Chondrocyte (in vitro differentiated cells): ENCODE measurements at regions not wholly inside any gene's neighbourhood (a gene's known extent, or its start where the extent isn't known, plus 50 kb on each side); places are given as distances from the start of the nearest gene placed in this dataset.
"Not testable (repeated sequence)": the region's sequence is repeated elsewhere in the genome, so short reads cannot be mapped to it uniquely, and the experiment has no call there.

Experiments used
- DNase-seq: peaks from one replicate; pipeline ENCODE4 v3.0.0; 2021; ENCODE audit warnings: mixed read lengths, low spot score
- H3K27ac Mint-ChIP-seq: one replicate; pipeline ENCODE4 v1.8.0; 2021; ENCODE audit warnings: mild to moderate bottlenecking, moderate library complexity, mixed read lengths; ENCODE audit not compliant: unreplicated experiment
- H3K27me3 Mint-ChIP-seq: 2 replicates; pipeline ENCODE4 v1.8.0; 2021; ENCODE audit warnings: low read depth, mixed read lengths
- H3K36me3 Mint-ChIP-seq: 2 replicates; pipeline ENCODE4 v1.8.0; 2021; ENCODE audit warnings: low read depth, mixed read lengths
- H3K4me1 Mint-ChIP-seq: 2 replicates; pipeline ENCODE4 v1.8.0; 2021; ENCODE audit warnings: low read depth, mild to moderate bottlenecking, mixed read lengths
- H3K4me3 Mint-ChIP-seq: one replicate; pipeline ENCODE4 v1.8.0; 2021; ENCODE audit warnings: mild to moderate bottlenecking, moderate library complexity, mixed read lengths; ENCODE audit not compliant: unreplicated experiment
- H3K9me3 Mint-ChIP-seq: 2 replicates; pipeline ENCODE4 v1.8.0; 2021; ENCODE audit warnings: low read depth, mixed read lengths
- CTCF ChIP-seq: fragments of 200-600 bp; sonication (generic); IDR thresholded peaks from 2 replicates; pipeline ENCODE4 v1.5.0; 2021; ENCODE audit warnings: antibody characterized with exemption, mild to moderate bottlenecking, moderate library complexity

DNA sequence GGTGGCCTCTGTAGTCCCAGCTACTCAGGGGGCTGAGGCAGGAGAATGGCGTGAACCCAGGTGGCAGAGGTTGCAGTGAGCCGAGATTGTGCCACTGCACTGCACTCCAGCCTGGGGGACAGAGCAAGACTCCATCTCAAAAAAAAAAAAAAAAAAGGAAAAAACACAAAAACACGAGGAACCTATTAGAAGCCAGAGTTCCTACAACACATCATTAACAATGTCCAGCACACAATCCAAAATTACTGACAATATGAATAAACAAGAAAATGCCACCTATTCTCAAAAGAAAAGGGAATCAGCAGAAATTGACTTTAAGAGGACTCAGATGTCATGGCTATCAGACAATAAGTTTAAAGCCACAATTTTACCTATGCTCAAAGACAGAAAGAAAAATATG, 57.3 kb upstream of the HS3ST3A1 start:
- not testable (repeated sequence) for H3K36me3 Mint-ChIP-seq, H3K27me3 Mint-ChIP-seq, H3K27ac Mint-ChIP-seq, DNase-seq, H3K4me3 Mint-ChIP-seq, H3K4me1 Mint-ChIP-seq, H3K9me3 Mint-ChIP-seq

- DNase-seq: peak; percentile 80
- Mint-ChIP-seq H3K4me3 (no peak overlapping the region), H3K4me1 (no peaks in the 10 kb centered on the region), H3K27me3 (no peaks in the 10 kb centered on the region), H3K9me3 (peaks cover 24% of the 10 kb centered on the region), H3K36me3 (peaks cover 10% of the 10 kb centered on the region), H3K27ac (no peak overlapping the region)
- no peak for TF ChIP-seq CTCF
These were observed 64.3 kb upstream of the HS3ST3A1 start for GRCh38 chr17:13665872-13666635.

GRCh38 chr17:13671341-13671740, 69.6 kb upstream of the HS3ST3A1 start:
- Mint-ChIP-seq H3K4me1 (no peaks in the 10 kb centered on the region), H3K36me3 (peaks cover 15% of the 10 kb centered on the region)

DNA sequence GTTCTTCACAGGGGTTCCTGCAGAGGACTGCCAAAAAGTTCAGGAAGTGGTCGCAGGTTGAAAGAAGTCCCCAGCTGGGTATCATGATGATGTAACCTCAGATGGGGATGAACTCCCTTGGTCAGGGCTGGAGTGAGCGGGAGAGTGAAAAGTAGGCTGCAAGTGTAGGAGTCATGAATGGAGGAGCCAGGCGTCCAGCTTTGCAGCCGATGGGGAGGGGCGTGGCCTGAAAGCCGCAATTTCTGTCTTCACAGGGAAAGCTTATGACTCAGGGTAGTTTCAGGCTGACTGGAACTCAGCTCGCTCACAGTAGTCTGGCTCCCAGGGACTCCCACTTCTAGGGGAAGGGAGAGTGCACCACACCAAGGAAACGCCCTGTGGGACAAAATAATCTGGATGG, 70.0 kb upstream of the HS3ST3A1 start:
- TF ChIP-seq CTCF: no peak

More at GRCh38 chr17:13671341-13671740, 69.6 kb upstream of the HS3ST3A1 start:
- TF ChIP-seq CTCF: no peak
- Mint-ChIP-seq H3K9me3 (peaks cover 46% of the 10 kb centered on the region), H3K27ac (no peak overlapping the region), H3K27me3 (peaks cover 2% of the 10 kb centered on the region), H3K4me3 (no peak overlapping the region)
- DNase-seq: no peak

GRCh38 chr17:13678361-13678760, 76.6 kb upstream of the HS3ST3A1 start:
- no peak overlapping the region for H3K4me3 Mint-ChIP-seq
- H3K4me1 Mint-ChIP-seq: no peaks in the 10 kb centered on the region
- no peaks in the 10 kb centered on the region for H3K27me3 Mint-ChIP-seq
- TF ChIP-seq CTCF: no peak
- no peak overlapping the region for H3K27ac Mint-ChIP-seq
- H3K9me3 Mint-ChIP-seq: peaks cover 23% of the 10 kb centered on the region
- no peak for DNase-seq
- H3K36me3 Mint-ChIP-seq: peaks cover 3% of the 10 kb centered on the region

More for the DNA sequence above, 70.0 kb upstream of the HS3ST3A1 start:
- peaks cover 46% of the 10 kb centered on the region for H3K9me3 Mint-ChIP-seq
- H3K36me3 Mint-ChIP-seq: peaks cover 15% of the 10 kb centered on the region
- no peak overlapping the region for H3K4me3 Mint-ChIP-seq
- H3K27ac Mint-ChIP-seq: no peak overlapping the region
- H3K4me1 Mint-ChIP-seq: no peaks in the 10 kb centered on the region
- no peak for DNase-seq
- H3K27me3 Mint-ChIP-seq: peaks cover 2% of the 10 kb centered on the region

DNA sequence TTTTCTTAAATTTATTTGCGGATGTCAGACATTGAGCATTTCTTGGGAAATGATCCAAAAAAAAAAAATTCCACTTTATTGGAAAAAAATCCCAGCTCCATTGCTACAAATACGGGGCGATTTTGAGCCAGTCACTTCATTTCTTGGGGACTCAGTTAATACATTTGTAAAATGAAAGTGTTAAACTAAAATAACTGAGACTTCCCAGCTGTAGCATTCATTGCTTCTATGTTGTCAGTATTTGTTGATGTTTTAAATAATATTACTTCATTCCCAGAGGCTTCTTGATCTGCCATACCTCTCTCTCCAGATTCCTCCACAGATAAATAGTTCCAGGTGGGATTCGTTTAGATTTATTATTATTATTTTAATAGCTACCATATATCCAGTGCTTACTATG, 77.1 kb upstream of the HS3ST3A1 start:
- Mint-ChIP-seq H3K4me1 (no peaks in the 10 kb centered on the region), H3K4me3 (no peak overlapping the region), H3K9me3 (peaks cover 21% of the 10 kb centered on the region), H3K27ac (no peak overlapping the region), H3K36me3 (peaks cover 3% of the 10 kb centered on the region), H3K27me3 (no peaks in the 10 kb centered on the region)
- no peak for DNase-seq
- TF ChIP-seq CTCF: no peak
